GM12873 (cell line): ENCODE measurements at regions not wholly inside any gene's neighbourhood (a gene's known extent, or its start where the extent isn't known, plus 50 kb on each side); places are given as distances from the start of the nearest gene placed in this dataset.

Experiments used
- CTCF ChIP-seq: IDR thresholded peaks from 2 replicates; pipeline ENCODE4 v1.5.1; 2012; ENCODE audit warnings: low read depth, mild to moderate bottlenecking, moderate library complexity, low read length, control low read depth; ENCODE audit not compliant: insufficient read depth; ENCODE audit errors: missing control alignments

- TF ChIP-seq CTCF: no peak
These were observed 211.6 kb upstream of the PRPS1L1 start for GRCh38 chr7:18239212-18239611.

- peak; percentile 27 for TF ChIP-seq CTCF
These were observed 214.0 kb upstream of the PRPS1L1 start for GRCh38 chr7:18241543-18242231.

- TF ChIP-seq CTCF: no peak
These were observed 216.1 kb upstream of the PRPS1L1 start for GRCh38 chr7:18243731-18244130.

- TF ChIP-seq CTCF: no peak
These were observed 222.5 kb upstream of the PRPS1L1 start for GRCh38 chr7:18250133-18250532.

DNA sequence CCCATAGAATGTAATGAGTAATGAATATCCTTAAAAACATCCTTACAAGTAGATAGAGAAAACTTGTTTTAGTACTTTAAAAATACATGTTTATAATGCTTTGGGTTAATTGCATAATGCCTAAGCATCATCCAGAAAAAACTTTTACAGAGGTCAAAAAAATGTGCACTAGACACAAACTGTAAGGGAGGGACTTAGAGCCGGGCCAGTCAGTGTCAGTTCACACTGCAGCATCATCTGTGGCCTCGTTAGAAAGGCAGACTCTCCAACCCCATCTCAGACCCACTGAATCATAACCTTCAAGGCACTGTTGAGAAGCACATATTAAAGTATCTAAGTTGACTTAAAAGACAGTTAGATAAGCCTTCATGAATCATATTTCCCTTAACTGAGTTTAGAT, 230.1 kb upstream of the PRPS1L1 start:
- no peak for TF ChIP-seq CTCF

- TF ChIP-seq CTCF: no peak
These were observed 233.5 kb upstream of the HDAC9 start for GRCh38 chr7:18262058-18262457.

GRCh38 chr7:18265611-18266281, 229.8 kb upstream of the HDAC9 start:
- TF ChIP-seq CTCF: no peak
